ENCODE measurements at regions not wholly inside any gene's neighbourhood (a gene's known extent, or its start where the extent isn't known, plus 50 kb on each side); places are given as distances from the start of the nearest gene placed in this dataset.
"Not testable (repeated sequence)": the region's sequence is repeated elsewhere in the genome, so short reads cannot be mapped to it uniquely, and the experiment has no call there.

- DNase-seq, result no peak
These were observed 827.3 kb downstream of the DHX35 start for GRCh38 chr20:39789411-39789810.

- no peak for DNase-seq
These were observed 823.2 kb downstream of the DHX35 start for GRCh38 chr20:39785252-39785917.

DNA sequence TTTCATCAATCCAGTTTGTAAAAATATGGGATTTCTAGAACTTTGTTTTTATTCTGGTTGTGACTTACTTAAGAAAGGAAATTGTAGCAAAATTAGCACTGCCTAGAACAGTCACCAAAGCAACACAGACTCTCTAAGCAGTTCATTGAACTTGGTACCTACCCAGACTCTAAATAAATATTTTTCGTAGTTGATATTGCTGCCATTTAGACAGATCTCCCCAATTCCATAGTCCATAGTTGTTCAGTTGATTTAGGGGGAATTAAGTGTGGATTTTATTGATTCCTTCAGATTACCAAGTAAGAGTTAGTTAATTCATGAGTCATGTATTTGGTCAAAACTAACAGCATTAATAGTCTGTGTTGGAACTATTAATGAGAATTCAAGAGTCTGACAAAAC, 822.5 kb downstream of the DHX35 start:
- DNase-seq, result no peak

GRCh38 chr20:39778847-39779604, 816.9 kb downstream of the DHX35 start:
- no peak for DNase-seq

DNA sequence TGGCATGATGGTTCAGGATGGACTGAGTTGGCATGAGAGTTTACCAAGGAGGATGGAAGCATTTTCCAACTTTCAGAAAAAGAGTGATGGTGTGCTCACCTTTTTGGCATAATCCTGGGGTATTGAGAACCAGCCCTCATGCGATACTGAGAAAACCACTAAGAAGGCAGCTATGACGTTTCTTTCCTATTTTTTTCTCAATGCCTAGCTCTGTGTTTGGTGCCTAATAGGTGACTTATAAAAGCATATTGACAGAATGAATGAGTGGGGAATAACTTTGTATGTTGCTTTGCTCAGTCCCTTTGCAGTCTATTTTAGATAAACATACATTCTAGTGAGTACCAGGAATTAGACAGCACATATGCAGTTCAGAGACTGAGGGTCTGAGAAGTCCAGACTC, 816.3 kb downstream of the DHX35 start:
- DNase-seq, result no peak

GRCh38 chr20:39777610-39778009, 815.5 kb downstream of the DHX35 start:
- no peak for DNase-seq

DNA sequence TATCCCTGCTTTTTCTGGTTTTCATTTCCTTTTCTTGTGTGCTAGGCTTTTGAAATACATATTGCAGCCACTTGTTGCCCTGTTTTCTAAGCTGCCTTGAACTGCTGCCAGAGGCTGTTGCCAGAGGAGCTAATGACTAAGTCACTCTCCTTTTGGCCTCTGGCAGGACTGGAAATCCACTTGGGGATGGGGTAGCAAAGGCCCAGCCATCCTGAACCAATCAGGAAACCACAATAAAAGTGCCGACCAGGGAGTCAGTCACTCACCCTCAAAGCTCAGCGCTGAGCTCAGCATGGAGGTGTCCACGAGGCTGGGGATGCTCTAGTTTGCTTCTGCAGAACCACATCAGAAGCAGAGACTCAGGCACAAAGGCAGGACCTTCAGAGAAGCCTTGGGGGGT, 813.0 kb downstream of the DHX35 start:
- no peak for DNase-seq

GRCh38 chr20:39773380-39774000, 811.3 kb downstream of the DHX35 start:
- no peak for DNase-seq

DNA sequence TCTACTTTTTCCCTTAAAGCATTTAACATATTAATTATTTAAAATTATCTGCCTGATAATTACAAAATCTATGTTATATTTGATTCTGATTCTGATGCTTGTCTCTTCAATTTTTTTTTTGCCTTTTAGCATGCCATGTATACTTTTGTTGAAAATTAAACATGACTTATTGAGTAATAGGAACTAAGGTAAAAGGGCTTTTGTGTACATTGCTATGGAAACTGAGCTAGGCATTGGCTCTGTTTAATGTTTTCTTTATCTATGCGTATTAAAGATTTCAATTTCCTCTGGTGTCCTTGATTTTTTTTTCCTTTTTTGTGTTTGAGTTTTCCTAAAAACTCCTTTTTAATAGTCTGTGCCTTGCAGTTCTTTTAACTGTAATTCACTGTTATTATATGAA, 805.2 kb downstream of the DHX35 start:
- DNase-seq, result no peak

DNA sequence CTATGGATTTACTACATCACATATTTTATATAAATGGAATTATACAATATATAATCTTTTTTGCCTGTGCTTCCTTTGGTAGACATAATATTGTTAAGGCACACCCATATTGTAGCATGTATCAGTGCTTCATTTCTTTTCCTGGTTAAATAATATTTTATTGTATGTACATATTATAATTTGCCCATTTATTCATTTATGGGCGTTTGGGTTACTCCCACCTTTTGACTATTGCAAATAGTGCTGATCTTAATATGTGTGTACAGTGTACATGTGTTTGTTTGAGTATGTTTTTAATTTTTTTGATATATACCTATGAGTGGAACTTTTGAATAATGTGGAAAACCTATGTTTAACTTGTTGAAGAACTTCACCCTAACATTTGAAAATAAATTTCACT, 804.2 kb downstream of the DHX35 start:
- DNase-seq, result no peak

GRCh38 chr20:39762716-39763115, 800.6 kb downstream of the DHX35 start:
- no peak for DNase-seq

GRCh38 chr20:39758876-39759275, 796.7 kb downstream of the DHX35 start:
- DNase-seq, result no peak

DNA sequence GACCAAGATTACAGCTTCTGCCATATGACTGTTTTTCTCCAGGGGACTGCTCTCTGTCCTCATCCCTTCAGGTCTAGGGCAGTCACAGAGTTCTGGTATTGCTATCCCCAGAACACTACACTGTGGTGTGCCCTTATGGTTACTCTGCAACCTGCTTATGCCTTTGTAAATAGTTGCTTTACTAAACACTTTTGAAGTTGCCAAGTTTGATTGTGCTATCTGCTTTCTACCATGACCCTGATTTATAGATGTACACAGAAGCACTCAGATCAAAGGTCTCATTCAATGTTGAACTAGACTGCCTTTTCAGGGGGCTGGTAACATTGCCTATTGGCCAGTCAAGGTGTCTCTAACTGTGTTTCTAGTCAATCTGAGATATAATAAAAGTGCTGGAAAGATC, 794.7 kb downstream of the DHX35 start:
- DNase-seq, result no peak

DNA sequence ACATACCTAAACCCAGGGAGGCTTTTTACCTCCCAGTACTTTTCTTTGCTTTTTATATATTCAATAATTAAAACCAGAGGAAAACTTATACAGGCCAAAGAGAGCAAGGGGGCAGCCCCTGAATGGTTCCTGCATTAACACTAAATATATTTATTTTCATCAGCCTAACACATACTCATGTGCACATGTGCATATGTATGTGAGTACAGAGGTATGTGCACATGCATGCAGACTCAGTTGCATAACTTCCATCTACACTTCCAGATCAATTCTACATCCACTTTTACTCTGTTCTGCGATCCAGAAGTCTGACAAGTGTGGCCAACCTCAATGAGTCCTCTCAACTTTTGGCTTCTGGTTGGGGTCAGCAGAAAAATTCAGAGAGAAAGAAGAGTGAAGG, 794.2 kb downstream of the DHX35 start:
- no peak for DNase-seq

DNA sequence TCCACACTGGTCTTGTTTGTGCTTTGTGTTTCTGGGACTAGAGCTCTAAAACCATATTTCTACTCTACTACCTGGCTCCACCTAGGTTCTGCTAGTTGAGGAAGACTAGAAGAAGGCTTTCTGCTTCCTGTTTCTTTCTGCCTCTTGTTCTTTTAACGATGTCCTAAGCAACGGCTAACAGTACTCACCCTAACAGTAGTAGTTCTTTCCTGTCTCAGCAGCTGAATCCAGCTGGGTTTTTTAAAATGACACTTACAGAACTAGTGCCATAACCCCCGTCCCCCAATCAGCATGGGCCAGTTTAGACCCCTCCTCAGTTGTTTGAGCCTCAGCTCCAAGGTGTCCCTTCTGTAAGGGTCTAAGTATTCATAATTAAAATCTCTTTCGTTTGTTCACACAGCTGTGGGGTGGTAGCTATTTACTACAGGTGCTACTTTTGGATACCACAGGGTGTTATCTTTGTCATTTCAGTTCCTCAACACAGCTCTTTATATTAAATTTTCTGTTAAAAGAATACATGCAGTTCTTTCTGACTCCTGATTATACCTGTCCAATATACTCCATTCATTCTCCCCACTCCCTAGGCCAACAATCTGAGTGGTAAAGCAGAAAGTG, 790.2 kb downstream of the DHX35 start:
- DNase-seq, result no peak

- DNase-seq, result no peak
These were observed 789.5 kb downstream of the DHX35 start for GRCh38 chr20:39751557-39752137.

- DNase-seq, result no peak
These were observed 783.2 kb downstream of the DHX35 start for GRCh38 chr20:39745380-39745779.

DNA sequence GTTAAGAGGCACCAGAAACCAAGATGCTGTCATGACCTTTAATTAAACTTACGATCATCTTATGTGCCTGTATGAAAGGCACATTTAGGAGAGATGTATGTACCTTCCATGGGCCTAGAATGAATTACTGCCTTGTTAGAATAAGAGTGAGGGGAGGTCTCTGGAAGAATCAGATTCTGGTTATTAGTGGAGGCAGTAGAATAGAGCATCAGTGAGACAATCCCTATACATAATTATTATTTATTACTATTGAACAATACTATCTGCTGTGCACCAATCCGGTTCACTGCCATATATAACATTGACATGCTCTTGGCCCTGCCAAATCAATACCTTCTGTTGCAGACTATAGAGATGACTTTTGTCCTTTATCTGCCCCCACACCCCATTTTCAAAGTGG, 776.5 kb downstream of the DHX35 start:
- DNase-seq, result no peak

DNA sequence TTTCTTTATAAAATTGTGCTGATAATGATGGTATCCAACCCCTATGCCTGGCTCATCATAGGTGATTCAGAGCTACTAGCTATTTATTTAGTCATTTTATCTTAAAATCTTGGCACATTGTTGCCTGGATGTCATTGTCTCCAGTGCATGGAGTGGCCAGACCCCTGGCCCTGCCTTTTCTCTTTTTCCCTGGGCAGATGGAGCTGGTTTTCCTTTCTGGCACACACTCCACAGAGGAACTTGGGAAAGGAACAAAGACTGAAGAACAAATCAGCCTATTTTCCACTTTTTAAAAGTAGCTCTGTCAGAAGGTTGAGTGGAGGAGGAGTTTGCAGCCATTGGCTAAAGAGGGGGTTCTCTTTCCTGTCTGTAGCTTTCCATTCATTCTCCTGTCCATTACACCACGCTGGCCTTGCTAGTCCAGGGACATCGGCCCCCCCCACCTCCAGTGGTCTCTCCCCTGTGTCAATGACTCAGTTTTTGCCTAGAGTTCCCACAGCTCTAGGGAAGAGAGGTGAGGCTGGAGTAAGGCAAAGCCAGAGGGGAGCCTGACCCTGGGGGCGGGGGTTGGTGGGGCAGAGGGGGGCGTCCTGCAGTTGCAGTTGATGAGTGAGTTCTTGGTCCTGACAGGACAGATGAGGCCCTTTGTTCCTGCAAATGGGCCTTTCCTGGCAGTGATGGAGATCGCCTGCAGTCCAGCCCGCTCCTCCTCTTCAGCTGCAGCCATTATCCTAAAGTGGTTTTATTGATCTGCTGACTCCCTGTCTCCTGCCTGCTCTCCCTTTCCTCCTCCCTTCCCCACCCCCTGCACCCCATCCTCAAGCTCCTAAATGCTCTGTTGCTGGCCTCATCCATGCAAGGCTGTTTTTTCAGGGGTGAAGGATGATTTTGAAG, 774.5 kb downstream of the DHX35 start:
- DNase-seq, result no peak

- not testable (repeated sequence) for DNase-seq
These were observed 763.4 kb downstream of the DHX35 start for GRCh38 chr20:39725513-39725912.

DNA sequence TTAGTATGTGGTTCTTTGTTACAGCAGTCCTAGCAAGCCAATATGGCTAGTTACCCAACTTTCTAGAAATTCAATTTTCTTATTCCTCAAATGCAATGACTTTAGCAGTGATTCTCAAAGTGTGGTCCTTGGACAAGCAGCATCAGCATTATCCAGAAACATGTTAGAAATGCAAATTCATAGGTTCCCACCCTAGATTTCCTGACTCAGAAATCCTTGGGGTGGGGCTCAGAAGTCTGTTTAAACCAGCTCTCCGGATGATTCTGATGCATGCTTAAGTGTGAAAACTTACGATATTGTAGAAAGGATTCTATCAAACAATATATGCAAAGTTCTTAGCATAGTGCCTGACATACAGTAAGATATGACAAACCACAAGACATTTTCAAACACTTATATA, 757.1 kb downstream of the DHX35 start:
- DNase-seq, result no peak

- DNase-seq, result no peak
These were observed 755.8 kb downstream of the DHX35 start for GRCh38 chr20:39717936-39718335.
